GM23338 (cell line): ENCODE measurements at regions not wholly inside any gene's neighbourhood (a gene's known extent, or its start where the extent isn't known, plus 50 kb on each side); places are given as distances from the start of the nearest gene placed in this dataset.

ENCODE experiments used
- ATAC-seq: fragments of 200-7000 bp; cut with Tn5 transposase; 3 replicates; pipeline ENCODE4 v1.9.1; 2020
- DNase-seq: peaks from one replicate; pipeline ENCODE4 v3.0.0-alpha.2; 2015; ENCODE audit warnings: low spot score
- H2AFZ ChIP-seq: fragments of 200-600 bp; sonication (generic); 2 replicates; pipeline ENCODE4 v1.8.0; 2016; ENCODE audit warnings: antibody characterized with exemption, mild to moderate bottlenecking, moderate library complexity
- H3F3A ChIP-seq: fragments of 200-600 bp; sonication (generic); replicated peaks from 2 replicates; pipeline ENCODE4 v1.8.0; 2017; ENCODE audit warnings: antibody characterized with exemption, mixed run types, low read depth
- H3K27ac ChIP-seq: fragments of 200-600 bp; sonication (generic); 2 replicates; pipeline ENCODE4 v1.6.1; 2016; ENCODE audit warnings: low read depth
- H3K27me3 ChIP-seq: fragments of 200-600 bp; sonication (generic); 2 replicates; pipeline ENCODE4 v1.8.0; 2016; ENCODE audit warnings: mild to moderate bottlenecking, mixed run types, moderate library complexity; ENCODE audit not compliant: insufficient read depth
- H3K36me3 ChIP-seq: fragments of 200-600 bp; sonication (generic); 2 replicates; pipeline ENCODE4 v1.8.0; 2016; ENCODE audit warnings: mild to moderate bottlenecking; ENCODE audit not compliant: insufficient read depth
- H3K4me1 ChIP-seq: fragments of 200-600 bp; sonication (generic); 2 replicates; pipeline ENCODE4 v1.8.0; 2016; ENCODE audit warnings: mild to moderate bottlenecking, moderate library complexity; ENCODE audit not compliant: insufficient read depth
- H3K4me2 ChIP-seq: fragments of 200-600 bp; sonication (generic); 2 replicates; pipeline ENCODE4 v1.7.1; 2017; ENCODE audit warnings: mixed run types
- H3K4me3 ChIP-seq: fragments of 200-600 bp; sonication (generic); 2 replicates; pipeline ENCODE4 v1.6.1; 2016; ENCODE audit warnings: mixed run types
- H3K79me2 ChIP-seq: fragments of 200-600 bp; sonication (generic); replicated peaks from 2 replicates; pipeline ENCODE4 v1.8.0; 2017; ENCODE audit warnings: mild to moderate bottlenecking; ENCODE audit not compliant: insufficient read depth
- H3K9me2 ChIP-seq: fragments of 200-600 bp; sonication (generic); 2 replicates; pipeline ENCODE4 v1.8.0; 2017; ENCODE audit not compliant: insufficient read depth
- H4K20me1 ChIP-seq: fragments of 200-600 bp; sonication (generic); replicated peaks from 2 replicates; pipeline ENCODE4 v1.8.0; 2017; ENCODE audit warnings: mild to moderate bottlenecking; ENCODE audit not compliant: insufficient read depth
- H3K27ac Mint-ChIP-seq: 2 replicates; pipeline ENCODE4 v1.8.0; 2020; ENCODE audit warnings: inconsistent platforms, mild to moderate bottlenecking, moderate library complexity, mixed read lengths
- H3K27me3 Mint-ChIP-seq: 3 replicates; pipeline ENCODE4 v1.8.0; 2022; ENCODE audit warnings: low read depth, mild to moderate bottlenecking, moderate library complexity, mixed read lengths, inconsistent platforms; ENCODE audit not compliant: insufficient read depth, poor library complexity
- H3K36me3 Mint-ChIP-seq: 3 replicates; pipeline ENCODE4 v1.8.0; 2021; ENCODE audit warnings: low read depth, mild to moderate bottlenecking, inconsistent platforms, moderate library complexity, mixed read lengths
- H3K4me1 Mint-ChIP-seq: 3 replicates; pipeline ENCODE4 v1.8.0; 2020; ENCODE audit warnings: mild to moderate bottlenecking, inconsistent platforms, mixed read lengths
- H3K4me3 Mint-ChIP-seq: 3 replicates; pipeline ENCODE4 v1.8.0; 2021; ENCODE audit warnings: moderate library complexity, mild to moderate bottlenecking, inconsistent platforms, mixed read lengths
- H3K9me3 Mint-ChIP-seq: 3 replicates; pipeline ENCODE4 v1.8.0; 2020; ENCODE audit warnings: moderate library complexity, mild to moderate bottlenecking, inconsistent platforms, mixed read lengths
- CREB1 ChIP-seq: fragments of 250-450 bp; sonication (Bioruptor Pico); IDR thresholded peaks from 2 replicates; pipeline ENCODE4 v1.5.0; 2020; ENCODE audit warnings: low read depth, mild to moderate bottlenecking, moderate library complexity
- CTCF ChIP-seq, 2 experiments: fragments of 200-600 bp in 1 of 2; sonication (generic) in 1 of 2; conservative IDR thresholded peaks; 2 replicates each; pipeline versions ENCODE4 v1.5.1 to v1.6.1; 2016 to 2017; ENCODE audit warnings: antibody characterized with exemption in 2 of 2, low read depth in 2 of 2, mild to moderate bottlenecking in 2 of 2, moderate library complexity in 1 of 2
- ETS1 ChIP-seq: IDR thresholded peaks from 2 replicates; pipeline ENCODE4 v1.6.1; 2016; ENCODE audit warnings: antibody characterized with exemption
- EZH2 ChIP-seq: fragments of 200-600 bp; sonication (generic); IDR thresholded peaks from one replicate; pipeline ENCODE4 v1.8.0; 2017; ENCODE audit warnings: antibody characterized with exemption, mild to moderate bottlenecking, low read depth; ENCODE audit not compliant: unreplicated experiment
- EZH2phosphoT487 ChIP-seq: fragments of 200-600 bp; sonication (generic); IDR thresholded peaks from one replicate; pipeline ENCODE4 v1.8.1; 2018; ENCODE audit warnings: antibody characterized with exemption; ENCODE audit not compliant: unreplicated experiment
- JUNB ChIP-seq: IDR thresholded peaks from one replicate; pipeline ENCODE4 v1.6.1; 2016; ENCODE audit warnings: antibody characterized with exemption; ENCODE audit not compliant: unreplicated experiment
- NANOG ChIP-seq: IDR thresholded peaks from 2 replicates; pipeline ENCODE4 v1.6.1; 2016; ENCODE audit warnings: antibody characterized with exemption, borderline replicate concordance
- POLR2AphosphoS5 ChIP-seq: IDR thresholded peaks from 2 replicates; pipeline ENCODE4 v1.6.1; 2016; ENCODE audit warnings: antibody characterized with exemption, low read depth
- REST ChIP-seq: IDR thresholded peaks from one replicate; pipeline ENCODE4 v1.6.1; 2018; ENCODE audit warnings: antibody characterized with exemption; ENCODE audit not compliant: unreplicated experiment
- STAT1 ChIP-seq: IDR thresholded peaks from one replicate; pipeline ENCODE4 v1.6.1; 2016; ENCODE audit warnings: antibody characterized with exemption; ENCODE audit not compliant: unreplicated experiment
- ZNF114 ChIP-seq: fragments of 250-450 bp; sonication (Bioruptor Pico); IDR thresholded peaks from 2 replicates; pipeline ENCODE4 v1.5.0; 2020; ENCODE audit warnings: mild to moderate bottlenecking, moderate library complexity
- ZNF331 ChIP-seq: fragments of 250-450 bp; sonication (Bioruptor Pico); IDR thresholded peaks from 2 replicates; pipeline ENCODE4 v1.5.0; 2020; ENCODE audit warnings: low read depth, mild to moderate bottlenecking, moderate library complexity
- ZNF462 ChIP-seq: fragments of 250-450 bp; sonication (Bioruptor Pico); IDR thresholded peaks from 2 replicates; pipeline ENCODE4 v1.5.0; 2020; ENCODE audit warnings: mild to moderate bottlenecking, moderate library complexity

GRCh38 chr1:115522386-115522785 is 119.4 kb upstream of the VANGL1 start:
- no peak overlapping the region for H3K27ac Mint-ChIP-seq
- Histone ChIP-seq H4K20me1 (no peaks in the 10 kb centered on the region), H3K4me1 (peaks cover 11% of the 10 kb centered on the region), H3K27ac (no peak overlapping the region), H3K79me2 (no peaks in the 10 kb centered on the region), H3K27me3 (no peaks in the 10 kb centered on the region), H3K4me2 (no peak overlapping the region), H3F3A (no peaks in the 10 kb centered on the region), H3K36me3 (no peaks in the 10 kb centered on the region), H2AFZ (no peak overlapping the region), H3K4me3 (no peak overlapping the region), H3K9me2 (no peaks in the 10 kb centered on the region)
- DNase-seq (no peak), ATAC-seq (no peak)
- H3K27me3 Mint-ChIP-seq, result no peaks in the 10 kb centered on the region
- TF ChIP-seq STAT1 (no peak), ZNF331 (CRISPR knock-in tag) (no peak), POLR2AphosphoS5 (no peak), EZH2 (no peak), CTCF (conservative IDR thresholded peaks at IDR 0.05; ENCODE audit: low read depth in 2 of 2) (no peak), EZH2phosphoT487 (no peak), ZNF114 (no peak), CREB1 (CRISPR knock-in tag) (no peak), JUNB (no peak), NANOG (no peak), ZNF462 (CRISPR knock-in tag) (no peak), REST (no peak), ETS1 (no peak)
- no peaks in the 10 kb centered on the region for H3K9me3 Mint-ChIP-seq
- peaks cover 25% of the 10 kb centered on the region for H3K4me1 Mint-ChIP-seq
- no peak overlapping the region for H3K4me3 Mint-ChIP-seq
- no peaks in the 10 kb centered on the region for H3K36me3 Mint-ChIP-seq
